ENCODE measurements at regions not wholly inside any gene's neighbourhood (a gene's known extent, or its start where the extent isn't known, plus 50 kb on each side); places are given as distances from the start of the nearest gene placed in this dataset.

DNA sequence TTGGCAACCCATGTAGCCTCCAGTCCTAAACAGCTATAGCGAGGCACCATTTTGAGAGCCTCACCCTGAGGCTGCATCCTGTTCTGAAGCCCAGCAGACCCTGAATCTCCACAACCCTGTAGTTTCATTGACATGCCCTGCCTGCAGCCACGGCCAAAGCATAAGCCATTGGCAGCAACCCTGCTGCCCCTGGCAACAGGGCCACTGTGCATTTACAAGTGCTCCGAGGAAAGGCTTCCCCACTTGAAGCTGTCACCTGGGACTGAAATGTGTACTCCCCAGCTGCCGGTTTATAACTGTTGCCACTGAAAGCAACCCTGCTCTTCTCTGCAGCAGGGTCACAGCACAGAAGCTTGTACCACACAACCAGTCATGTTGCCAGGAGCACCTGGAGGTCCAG is 124.2 kb upstream of the OLFM3 start:
- TF ChIP-seq NFE2L2 (IDR thresholded peaks at IDR 0.05; ENCODE audit: low read depth, low read length) = no peak
- TF ChIP-seq MXI1 (IDR thresholded peaks at IDR 0.05; ENCODE audit: borderline replicate concordance, low read depth, low read length) = no peak
- TF ChIP-seq, protein P1, sequence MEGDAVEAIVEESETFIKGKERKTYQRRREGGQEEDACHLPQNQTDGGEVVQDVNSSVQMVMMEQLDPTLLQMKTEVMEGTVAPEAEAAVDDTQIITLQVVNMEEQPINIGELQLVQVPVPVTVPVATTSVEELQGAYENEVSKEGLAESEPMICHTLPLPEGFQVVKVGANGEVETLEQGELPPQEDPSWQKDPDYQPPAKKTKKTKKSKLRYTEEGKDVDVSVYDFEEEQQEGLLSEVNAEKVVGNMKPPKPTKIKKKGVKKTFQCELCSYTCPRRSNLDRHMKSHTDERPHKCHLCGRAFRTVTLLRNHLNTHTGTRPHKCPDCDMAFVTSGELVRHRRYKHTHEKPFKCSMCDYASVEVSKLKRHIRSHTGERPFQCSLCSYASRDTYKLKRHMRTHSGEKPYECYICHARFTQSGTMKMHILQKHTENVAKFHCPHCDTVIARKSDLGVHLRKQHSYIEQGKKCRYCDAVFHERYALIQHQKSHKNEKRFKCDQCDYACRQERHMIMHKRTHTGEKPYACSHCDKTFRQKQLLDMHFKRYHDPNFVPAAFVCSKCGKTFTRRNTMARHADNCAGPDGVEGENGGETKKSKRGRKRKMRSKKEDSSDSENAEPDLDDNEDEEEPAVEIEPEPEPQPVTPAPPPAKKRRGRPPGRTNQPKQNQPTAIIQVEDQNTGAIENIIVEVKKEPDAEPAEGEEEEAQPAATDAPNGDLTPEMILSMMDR (conservative IDR thresholded peaks at IDR 0.05; ENCODE audit: low read depth, low read length) = no peak
- no peak for TF ChIP-seq FOS (IDR thresholded peaks at IDR 0.05; ENCODE audit: low read depth, low read length)
- TF ChIP-seq, protein P2, sequence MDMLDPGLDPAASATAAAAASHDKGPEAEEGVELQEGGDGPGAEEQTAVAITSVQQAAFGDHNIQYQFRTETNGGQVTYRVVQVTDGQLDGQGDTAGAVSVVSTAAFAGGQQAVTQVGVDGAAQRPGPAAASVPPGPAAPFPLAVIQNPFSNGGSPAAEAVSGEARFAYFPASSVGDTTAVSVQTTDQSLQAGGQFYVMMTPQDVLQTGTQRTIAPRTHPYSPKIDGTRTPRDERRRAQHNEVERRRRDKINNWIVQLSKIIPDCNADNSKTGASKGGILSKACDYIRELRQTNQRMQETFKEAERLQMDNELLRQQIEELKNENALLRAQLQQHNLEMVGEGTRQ (IDR thresholded peaks at IDR 0.05; ENCODE audit: low read depth, low read length) = no peak
- no peak for TF ChIP-seq MAFK (IDR thresholded peaks at IDR 0.05; ENCODE audit: low read depth, low read length)
- no peak for TF ChIP-seq RCOR1 (IDR thresholded peaks at IDR 0.05; ENCODE audit: insufficient replicate concordance, low read length)
- TF ChIP-seq POLR2A (IDR thresholded peaks at IDR 0.05; ENCODE audit: low read depth, low read length) = no peak
- TF ChIP-seq RFX5 (IDR thresholded peaks at IDR 0.05; ENCODE audit: low read depth, low read length) = no peak
- TF ChIP-seq RAD21 (IDR thresholded peaks at IDR 0.05; ENCODE audit: low read length) = no peak
- TF ChIP-seq SMC3 (IDR thresholded peaks at IDR 0.05; ENCODE audit: low read depth, low read length) = no peak
